Aorta (tissue), 5 donors: ENCODE measurements at regions not wholly inside any gene's neighbourhood (a gene's known extent, or its start where the extent isn't known, plus 50 kb on each side); places are given as distances from the start of the nearest gene placed in this dataset.

Source experiments
- ATAC-seq: fragments of 200-7000 bp; cut with Tn5 transposase; one replicate; pipeline ENCODE4 v1.9.1; 2022; ENCODE audit warnings: moderate library complexity; ENCODE audit not compliant: low FRiP score
- DNase-seq, 2 donors: peaks; one replicate each; pipeline ENCODE4 v3.0.0-alpha.2; 2020
- H3K27ac ChIP-seq, 2 donors: one replicate each; pipeline ENCODE4 v1.5.1; 2013; ENCODE audit warnings: low read length in 2 of 2, mild to moderate bottlenecking in 2 of 2, moderate library complexity in 2 of 2, control low read depth in 1 of 2, inconsistent platforms in 1 of 2, low read depth in 1 of 2
- H3K27me3 ChIP-seq, 2 donors: one replicate each; pipeline ENCODE4 v1.6.1; 2013; ENCODE audit warnings: control low read depth in 1 of 2, low read length in 1 of 2, mild to moderate bottlenecking in 1 of 2, moderate library complexity in 1 of 2; ENCODE audit not compliant: insufficient read depth in 2 of 2, control insufficient read depth in 1 of 2
- H3K36me3 ChIP-seq, 2 donors: one replicate each; pipeline ENCODE4 v1.6.1; 2013; ENCODE audit warnings: control low read depth in 1 of 2, low read length in 1 of 2, mild to moderate bottlenecking in 1 of 2; ENCODE audit not compliant: insufficient read depth in 2 of 2, control insufficient read depth in 1 of 2
- H3K4me1 ChIP-seq, 2 donors: one replicate each; pipeline ENCODE4 v1.6.1; 2013; ENCODE audit warnings: low read length in 2 of 2, control low read depth in 1 of 2, mild to moderate bottlenecking in 1 of 2, moderate library complexity in 1 of 2; ENCODE audit not compliant: insufficient read depth in 2 of 2, control insufficient read depth in 1 of 2
- H3K4me3 ChIP-seq, 2 donors: one replicate each; pipeline ENCODE4 v1.5.1; 2013; ENCODE audit warnings: low read length in 2 of 2, control low read depth in 1 of 2, mild to moderate bottlenecking in 1 of 2
- H3K9me3 ChIP-seq: one replicate; pipeline ENCODE4 v1.6.1; 2013; ENCODE audit warnings: mild to moderate bottlenecking, low read length; ENCODE audit not compliant: control insufficient read depth
- WGBS, 2 donors: extraction: QIAGEN DNeasy Blood & Tissue Kit; methylation state at CpG; one replicate each; pipeline ENCODE4 v1.1.7; 2013; 5-methylcytosine and 5-hydroxymethylcytosine counted together
- intact Hi-C, 2 donors: fragments of 100-400 bp; cut with DNase I; formaldehyde crosslinking; loops; one replicate each; pipeline versions ENCODE4 v1.14.2 to v1.15.0; 2022
- donor health status: healthy with polysubstance abuse.
- donor health status: Bipolar disorder and iron deficiency.
- donor health status: DM: no; HTN: no; CAD: no.
- donor health status: DM: no; HTN: no; CAD: no.
- donor health status: DM: yes; HTN: yes; CAD: no.

DNA sequence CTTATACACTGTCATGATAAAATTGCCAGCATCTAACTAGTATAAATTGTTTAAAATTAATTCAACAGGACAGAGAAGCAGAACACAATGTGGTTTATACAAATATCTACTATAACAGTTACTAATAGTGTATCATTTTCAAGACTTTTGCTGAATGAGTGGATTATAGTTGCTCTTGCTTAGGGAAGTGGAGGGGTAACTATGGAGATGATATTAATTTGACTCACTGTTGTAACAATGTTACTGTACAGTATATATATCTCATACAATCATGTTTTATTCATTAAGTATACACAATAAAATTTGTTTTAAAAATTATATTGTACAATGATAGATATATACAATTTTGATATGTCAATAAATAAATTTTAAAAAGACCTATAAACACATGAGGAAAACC is 119.1 kb downstream of the ZPLD1 start:
- no peak for ATAC-seq
- no peak overlapping the region for H3K4me3 ChIP-seq
- intact Hi-C loops = no loop called here

DNA sequence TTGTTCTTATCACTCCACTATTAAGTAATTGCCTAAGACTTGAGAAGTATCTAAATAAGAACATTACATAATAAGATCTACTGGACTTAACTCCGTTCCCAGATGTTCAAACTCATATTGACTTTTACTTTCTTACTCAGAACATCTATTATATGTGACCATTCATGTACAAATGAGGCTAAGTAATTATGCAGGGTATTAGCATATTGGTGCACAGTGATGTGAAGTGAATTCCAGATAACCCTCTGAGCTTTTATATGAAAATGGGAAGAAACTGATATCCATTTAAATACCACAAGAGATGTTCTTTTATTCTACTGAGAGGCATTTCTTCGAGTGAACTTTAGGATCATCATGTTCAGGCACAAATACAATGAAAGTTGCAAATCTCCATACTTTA is 135.7 kb downstream of the ZPLD1 start:
- H3K36me3 ChIP-seq = no peaks in the 10 kb centered on the region
- H3K9me3 ChIP-seq = no peaks in the 10 kb centered on the region
- intact Hi-C loops = no loop called here
- 55 to 59% methylated on average over 2 of the region's 2 CpGs for WGBS, 2 donors
- DNase-seq (no peak), ATAC-seq (no peak)
- H3K4me3 ChIP-seq = no peak overlapping the region
- no peak overlapping the region for H3K27ac ChIP-seq
- no peaks in the 10 kb centered on the region for H3K27me3 ChIP-seq
- no peaks in the 10 kb centered on the region for H3K4me1 ChIP-seq

More for the DNA sequence above, 119.1 kb downstream of the ZPLD1 start:
- Histone ChIP-seq H3K36me3 (no peaks in the 10 kb centered on the region), H3K27ac (no peak overlapping the region), H3K9me3 (no peaks in the 10 kb centered on the region), H3K27me3 (no peaks in the 10 kb centered on the region), H3K4me1 (no peaks in the 10 kb centered on the region)
- DNase-seq = no peak

GRCh38 chr3:102571006-102571405 is 136.2 kb downstream of the ZPLD1 start:
- no peak overlapping the region for H3K4me3 ChIP-seq
- no peaks in the 10 kb centered on the region for H3K27me3 ChIP-seq
- no peak overlapping the region for H3K27ac ChIP-seq
- H3K4me1 ChIP-seq = no peaks in the 10 kb centered on the region
- H3K9me3 ChIP-seq = no peaks in the 10 kb centered on the region
- WGBS, 2 donors = 85 to 88% methylated on average over 1 of the region's 1 CpG
- H3K36me3 ChIP-seq = no peaks in the 10 kb centered on the region
- no peak for ATAC-seq
- intact Hi-C loops = no loop called here
- DNase-seq = no peak

DNA sequence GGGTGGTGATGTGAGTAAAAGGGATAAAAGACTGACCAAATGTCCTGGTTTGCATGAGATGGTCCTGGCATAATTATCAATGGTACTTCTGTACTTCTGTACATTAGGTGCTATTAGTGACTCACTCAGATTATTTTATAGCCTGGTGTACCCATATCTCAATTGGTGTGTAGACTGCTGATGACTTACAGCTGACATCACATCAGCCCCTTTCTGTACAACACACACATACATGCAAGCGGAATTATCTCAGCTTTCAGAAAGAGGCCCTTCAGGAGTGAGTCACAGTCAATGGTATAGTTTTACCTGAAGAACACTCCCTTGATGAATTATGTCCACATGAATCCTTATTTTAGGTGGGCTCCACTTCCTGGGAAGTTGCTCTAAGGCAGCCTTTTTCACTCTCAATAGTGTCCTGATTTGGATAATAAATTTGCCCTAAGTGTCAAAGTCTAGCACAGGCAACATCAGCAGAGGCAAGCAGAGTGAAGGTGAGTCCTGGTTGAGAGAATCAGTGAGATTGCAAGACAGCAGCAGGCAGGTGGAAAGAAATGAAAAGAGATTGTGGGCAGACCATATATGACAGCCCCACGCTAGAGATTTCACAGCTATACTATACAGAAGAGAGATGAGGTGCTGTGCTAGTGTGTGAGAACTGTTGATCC is 137.0 kb downstream of the ZPLD1 start:
- H3K27me3 ChIP-seq = no peaks in the 10 kb centered on the region
- no peaks in the 10 kb centered on the region for H3K36me3 ChIP-seq
- H3K4me1 ChIP-seq = no peaks in the 10 kb centered on the region
- H3K27ac ChIP-seq = no peak overlapping the region
- 85 to 91% methylated on average over 2 of the region's 2 CpGs for WGBS, 2 donors
- no peak overlapping the region for H3K4me3 ChIP-seq
- no peak for ATAC-seq
- no peak for DNase-seq
- intact Hi-C loops = no loop called here
- H3K9me3 ChIP-seq = no peaks in the 10 kb centered on the region

DNA sequence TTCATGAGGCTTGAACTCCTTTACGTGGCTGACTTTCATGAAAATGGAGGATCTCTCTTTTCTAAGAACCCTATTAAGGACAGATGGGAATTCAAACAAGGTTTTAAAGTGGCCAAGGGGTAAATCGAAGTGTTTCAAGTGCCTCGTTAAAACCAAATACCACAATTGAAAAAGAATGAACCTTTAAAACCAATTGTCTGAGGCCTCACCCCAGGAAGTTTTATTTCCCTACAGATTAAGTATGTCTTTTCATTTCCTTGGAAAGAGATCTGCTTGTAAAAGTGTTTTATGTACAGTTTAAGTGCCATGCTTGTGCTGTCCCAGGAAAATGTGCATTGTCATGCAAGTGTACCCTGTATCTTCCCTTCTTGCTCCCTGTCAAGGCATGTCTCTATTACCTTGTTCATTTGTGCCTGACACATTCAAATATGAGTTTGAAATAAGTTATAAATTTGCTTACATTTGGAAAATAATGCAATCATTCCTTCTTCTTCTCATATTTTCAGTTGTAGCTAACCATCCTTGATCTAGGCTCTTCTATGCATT is 138.7 kb downstream of the ZPLD1 start:
- 80 to 92% methylated on average over 3 of the region's 3 CpGs for WGBS, 2 donors
- DNase-seq = no peak
- ATAC-seq = no peak
- intact Hi-C loops = no loop called here
- no peaks in the 10 kb centered on the region for H3K9me3 ChIP-seq
- H3K27ac ChIP-seq = no peak overlapping the region
- H3K27me3 ChIP-seq = no peaks in the 10 kb centered on the region
- no peaks in the 10 kb centered on the region for H3K4me1 ChIP-seq
- no peaks in the 10 kb centered on the region for H3K36me3 ChIP-seq
- H3K4me3 ChIP-seq = no peak overlapping the region

DNA sequence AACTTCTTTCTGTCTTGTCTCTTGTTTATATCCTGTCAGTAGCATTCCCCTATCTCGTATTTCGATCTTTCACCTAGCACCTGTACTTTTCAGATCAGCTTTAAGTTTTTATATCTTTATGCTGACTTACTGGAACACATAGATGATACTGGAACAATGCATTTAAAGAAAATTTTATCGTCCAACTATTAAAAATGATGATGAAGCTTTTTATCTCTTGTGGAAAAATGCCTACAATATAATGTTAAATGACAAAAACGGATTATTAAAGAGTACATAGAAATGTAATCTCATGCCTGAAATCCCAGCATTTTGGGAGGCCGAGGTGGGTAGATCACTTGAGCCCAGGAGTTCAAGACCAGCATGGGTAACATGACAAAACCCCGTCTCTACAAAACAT is 139.5 kb downstream of the ZPLD1 start:
- no peak for ATAC-seq
- Histone ChIP-seq H3K4me1 (no peaks in the 10 kb centered on the region), H3K36me3 (no peaks in the 10 kb centered on the region), H3K27me3 (no peaks in the 10 kb centered on the region), H3K4me3 (no peak overlapping the region), H3K27ac (no peak overlapping the region), H3K9me3 (no peaks in the 10 kb centered on the region)
- no peak for DNase-seq
- intact Hi-C loops = no loop called here
- WGBS, 2 donors = 71 to 72% methylated on average over 6 of the region's 6 CpGs

GRCh38 chr3:102576651-102577050 is 141.8 kb downstream of the ZPLD1 start:
- 67 to 79% methylated on average over 1 of the region's 1 CpG for WGBS, 2 donors
- H3K4me3 ChIP-seq = no peak overlapping the region
- intact Hi-C loops = no loop called here

GRCh38 chr3:102577082-102577789 is 142.4 kb downstream of the ZPLD1 start:
- intact Hi-C loops = no loop called here
- no peak for ATAC-seq
- 91 to 96% methylated on average over 1 of the region's 1 CpG for WGBS, 2 donors

More at GRCh38 chr3:102576651-102577050, 141.8 kb downstream of the ZPLD1 start:
- Histone ChIP-seq H3K36me3 (no peaks in the 10 kb centered on the region), H3K4me1 (no peaks in the 10 kb centered on the region), H3K27me3 (no peaks in the 10 kb centered on the region), H3K27ac (no peak overlapping the region), H3K9me3 (no peaks in the 10 kb centered on the region)
- ATAC-seq (no peak), DNase-seq (no peak)

GRCh38 chr3:102580760-102581159 is 145.9 kb downstream of the ZPLD1 start:
- no peaks in the 10 kb centered on the region for H3K36me3 ChIP-seq
- no peak for DNase-seq
- H3K27me3 ChIP-seq = no peaks in the 10 kb centered on the region
- intact Hi-C loops = no loop called here
- H3K4me1 ChIP-seq = no peaks in the 10 kb centered on the region
- no peaks in the 10 kb centered on the region for H3K9me3 ChIP-seq
- no peak overlapping the region for H3K4me3 ChIP-seq
- H3K27ac ChIP-seq = no peak overlapping the region
- ATAC-seq = no peak

More at GRCh38 chr3:102577082-102577789, 142.4 kb downstream of the ZPLD1 start:
- H3K9me3 ChIP-seq = no peaks in the 10 kb centered on the region
- H3K4me3 ChIP-seq = no peak overlapping the region
- H3K27me3 ChIP-seq = no peaks in the 10 kb centered on the region
- no peaks in the 10 kb centered on the region for H3K4me1 ChIP-seq
- no peak for DNase-seq
- no peak overlapping the region for H3K27ac ChIP-seq
- H3K36me3 ChIP-seq = no peaks in the 10 kb centered on the region
